PFSK-1 (cell line): ENCODE measurements at regions not wholly inside any gene's neighbourhood (a gene's known extent, or its start where the extent isn't known, plus 50 kb on each side); places are given as distances from the start of the nearest gene placed in this dataset.

Experiments
- POLR2AphosphoS5 ChIP-seq: IDR thresholded peaks from 2 replicates; pipeline ENCODE4 v1.6.1; 2012; ENCODE audit warnings: low read depth, mild to moderate bottlenecking, control low read depth, low read length, moderate library complexity
- REST ChIP-seq, 2 experiments: IDR thresholded peaks; 2 replicates each; pipeline versions ENCODE4 v1.6.1 to v1.8.0; 2011 to 2012; ENCODE audit warnings: low read depth in 2 of 2, low read length in 2 of 2, control low read depth in 1 of 2, inconsistent platforms in 1 of 2, mild to moderate bottlenecking in 1 of 2, moderate library complexity in 1 of 2; ENCODE audit not compliant: insufficient read depth in 1 of 2
- SIN3A ChIP-seq: IDR thresholded peaks from 2 replicates; pipeline ENCODE4 v1.6.1; 2012; ENCODE audit warnings: mild to moderate bottlenecking, low read length, moderate library complexity, borderline replicate concordance; ENCODE audit not compliant: insufficient read depth
- TAF1 ChIP-seq: IDR thresholded peaks from 2 replicates; pipeline ENCODE4 v1.6.1; 2012; ENCODE audit warnings: low read length, control low read depth, borderline replicate concordance; ENCODE audit not compliant: insufficient read depth

DNA sequence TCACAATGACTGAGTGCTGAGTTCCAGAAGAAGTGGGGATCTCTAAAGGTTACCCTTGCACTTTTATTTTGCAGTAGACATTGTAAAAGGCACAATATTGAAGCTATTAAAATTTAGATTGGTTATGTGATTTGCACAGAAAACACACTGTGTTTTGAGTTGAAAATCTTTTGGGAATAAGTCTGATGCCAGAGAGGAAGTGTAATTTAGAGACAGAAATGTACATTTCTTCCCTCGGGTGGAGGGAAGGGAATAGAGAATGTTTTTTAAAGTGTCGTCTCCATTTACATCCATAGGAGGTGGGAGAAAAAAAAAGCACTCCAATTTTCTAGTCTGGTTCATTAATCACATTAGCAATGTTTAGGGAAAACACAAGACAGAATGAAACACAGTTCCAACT lies 465.8 kb downstream of the OLFM4 start:
- TF ChIP-seq POLR2AphosphoS5 (no peak), REST (IDR thresholded peaks at IDR 0.05; ENCODE audit: insufficient read depth in 1 of 2, low read depth in 2 of 2, low read length in 2 of 2) (no peak), SIN3A (no peak), TAF1 (no peak)
